NCI-H748 (cell line): ENCODE measurements at regions not wholly inside any gene's neighbourhood (a gene's known extent, or its start where the extent isn't known, plus 50 kb on each side); places are given as distances from the start of the nearest gene placed in this dataset.

Experiments used
- DNase-seq: peaks from one replicate; lab custom pipeline; 2025; ENCODE audit not compliant: unreplicated experiment; lab: John Stamatoyannopoulos, UW

- DNase-seq: peak; percentile 85
Observed at GRCh38 chr2:121955426-121955825, 200.0 kb downstream of the TSN start.

- peak; percentile 74 for DNase-seq
Observed at GRCh38 chr2:121955872-121956271, 200.4 kb downstream of the TSN start.

- no peak for DNase-seq
Observed at GRCh38 chr2:121960251-121960650, 204.8 kb downstream of the TSN start.

- no peak for DNase-seq
Observed at GRCh38 chr2:121961761-121962160, 206.3 kb downstream of the TSN start.

- no peak for DNase-seq
Observed at GRCh38 chr2:121965661-121966060, 210.2 kb downstream of the TSN start.

GRCh38 chr2:121966663-121967062, 211.2 kb downstream of the TSN start:
- no peak for DNase-seq

- DNase-seq: no peak
Observed at GRCh38 chr2:121969166-121969565, 213.7 kb downstream of the TSN start.

GRCh38 chr2:121969766-121970639, 214.6 kb downstream of the TSN start:
- DNase-seq: peak; percentile 70

- DNase-seq: no peak
Observed at GRCh38 chr2:121972203-121972602, 216.8 kb downstream of the TSN start.

GRCh38 chr2:121974897-121975661, 219.6 kb downstream of the TSN start:
- DNase-seq: peak; percentile 88

- DNase-seq: no peak
Observed at GRCh38 chr2:121976926-121977325, 221.5 kb downstream of the TSN start.

GRCh38 chr2:121977326-121977725, 221.9 kb downstream of the TSN start:
- DNase-seq: no peak

- no peak for DNase-seq
Observed at GRCh38 chr2:121992700-121993099, 237.2 kb downstream of the TSN start.

GRCh38 chr2:121993682-121994081, 238.2 kb downstream of the TSN start:
- no peak for DNase-seq

GRCh38 chr2:121994238-121995206, 239.1 kb downstream of the TSN start:
- no peak for DNase-seq

- DNase-seq: no peak
Observed at GRCh38 chr2:121998751-121999150, 243.3 kb downstream of the TSN start.

- peak; percentile 65 for DNase-seq
Observed at GRCh38 chr2:121999264-121999663, 243.8 kb downstream of the TSN start.

- no peak for DNase-seq
Observed at GRCh38 chr2:122000556-122001340, 245.3 kb downstream of the TSN start.

- no peak for DNase-seq
Observed at GRCh38 chr2:122001441-122001874, 246.0 kb downstream of the TSN start.
